CD4-positive, alpha-beta T cell (primary cell): ENCODE measurements at regions not wholly inside any gene's neighbourhood (a gene's known extent, or its start where the extent isn't known, plus 50 kb on each side); places are given as distances from the start of the nearest gene placed in this dataset.

Experiments
- ATAC-seq: fragments of 200-7000 bp; cut with Tn5 transposase; one replicate; pipeline ENCODE4 v1.10.0; 2022; ENCODE audit warnings: mild to moderate bottlenecking; ENCODE audit not compliant: poor library complexity
- CTCF ChIA-PET: fragments of 350-600 bp; sonication (Branson Sonifier 250); formaldehyde crosslinking; loops from one replicate; lab custom pipeline; 2021; ENCODE audit warnings: antibody characterized with exemption, inconsistent platforms; lab: Charles Lee
- POLR2A ChIA-PET: fragments of 350-600 bp; sonication (Branson Sonifier 250); formaldehyde crosslinking; loops from one replicate; lab custom pipeline; 2021; ENCODE audit warnings: antibody characterized with exemption, inconsistent platforms; lab: Charles Lee
- DNase-seq, 14 experiments: peaks; one replicate each; pipeline ENCODE4 v3.0.0-alpha.2; 2013 to 2020; ENCODE audit warnings: mixed read lengths in 2 of 14
- H3K27ac ChIP-seq, 2 donors: one replicate each; pipeline versions ENCODE4 v1.5.1 to v1.7.0; 2013; ENCODE audit warnings: low read length in 2 of 2, low read depth in 1 of 2, mild to moderate bottlenecking in 1 of 2
- H3K27me3 ChIP-seq, 2 experiments: 1 replicate in 1 of 2; 2 replicates in 1 of 2; pipeline versions ENCODE4 v1.6.1 to v1.7.0; 2013; ENCODE audit warnings: low read length in 2 of 2, control low read depth in 1 of 2, mild to moderate bottlenecking in 1 of 2, moderate library complexity in 1 of 2; ENCODE audit not compliant: insufficient read depth in 2 of 2, control insufficient read depth in 1 of 2
- H3K36me3 ChIP-seq: one replicate; pipeline ENCODE4 v1.6.1; 2013; ENCODE audit warnings: low read length, control low read depth; ENCODE audit not compliant: insufficient read depth
- H3K4me1 ChIP-seq: one replicate; pipeline ENCODE4 v1.6.1; 2013; ENCODE audit warnings: low read length, control low read depth; ENCODE audit not compliant: insufficient read depth
- H3K4me3 ChIP-seq: one replicate; pipeline ENCODE4 v1.5.1; 2013; ENCODE audit warnings: mild to moderate bottlenecking, low read length, moderate library complexity
- H3K9me3 ChIP-seq, 2 experiments: 1 replicate in 1 of 2; 2 replicates in 1 of 2; pipeline versions ENCODE4 v1.6.1 to v1.7.0; 2013; ENCODE audit warnings: low read length in 2 of 2, mild to moderate bottlenecking in 2 of 2, control low read depth in 1 of 2, moderate library complexity in 1 of 2; ENCODE audit not compliant: control insufficient read depth in 1 of 2, insufficient read depth in 1 of 2
- H3K27ac Mint-ChIP-seq: one replicate; pipeline ENCODE4 v1.8.0; 2020; ENCODE audit warnings: mixed read lengths
- H3K27me3 Mint-ChIP-seq: one replicate; pipeline ENCODE4 v1.8.0; 2021; ENCODE audit warnings: mixed read lengths
- H3K36me3 Mint-ChIP-seq: one replicate; pipeline ENCODE4 v1.8.0; 2021; ENCODE audit warnings: low read depth, mixed read lengths
- H3K4me1 Mint-ChIP-seq: one replicate; pipeline ENCODE4 v1.8.0; 2021; ENCODE audit warnings: low read depth, mixed read lengths
- H3K4me3 Mint-ChIP-seq: one replicate; pipeline ENCODE4 v1.8.0; 2020; ENCODE audit warnings: mild to moderate bottlenecking, mixed read lengths
- H3K9me3 Mint-ChIP-seq: one replicate; pipeline ENCODE4 v1.8.0; 2020; ENCODE audit warnings: mixed read lengths
- intact Hi-C, 2 experiments: fragments of 100-400 bp; cut with DNase I in 1 of 2; cut with micrococcal nuclease in 1 of 2; formaldehyde crosslinking; loops; one replicate each; pipeline versions ENCODE4 v1.15.1 to v1.9.0; 2023 to 2025; cut with DNase I, micrococcal nuclease
- TF ChIP-seq, protein P1 (sequence below): fragments of 200-600 bp; IDR thresholded peaks from one replicate; pipeline ENCODE4 v1.8.0; 2022; ENCODE audit warnings: antibody characterized with exemption, mild to moderate bottlenecking

GRCh38 chr5:164671640-164672039, 1166.2 kb downstream of the MAT2B start:
- intact Hi-C loops: no loop called here

GRCh38 chr5:164672205-164672604, 1166.8 kb downstream of the MAT2B start:
- Mint-ChIP-seq H3K4me3 (no peak overlapping the region), H3K4me1 (no peaks in the 10 kb centered on the region), H3K36me3 (no peaks in the 10 kb centered on the region), H3K27ac (no peak overlapping the region), H3K27me3 (no peaks in the 10 kb centered on the region), H3K9me3 (no peaks in the 10 kb centered on the region)
- ATAC-seq (no peak), DNase-seq (no peak)
- H3K36me3 ChIP-seq: no peaks in the 10 kb centered on the region
- no peaks in the 10 kb centered on the region for H3K27me3 ChIP-seq
- TF ChIP-seq, protein P1, sequence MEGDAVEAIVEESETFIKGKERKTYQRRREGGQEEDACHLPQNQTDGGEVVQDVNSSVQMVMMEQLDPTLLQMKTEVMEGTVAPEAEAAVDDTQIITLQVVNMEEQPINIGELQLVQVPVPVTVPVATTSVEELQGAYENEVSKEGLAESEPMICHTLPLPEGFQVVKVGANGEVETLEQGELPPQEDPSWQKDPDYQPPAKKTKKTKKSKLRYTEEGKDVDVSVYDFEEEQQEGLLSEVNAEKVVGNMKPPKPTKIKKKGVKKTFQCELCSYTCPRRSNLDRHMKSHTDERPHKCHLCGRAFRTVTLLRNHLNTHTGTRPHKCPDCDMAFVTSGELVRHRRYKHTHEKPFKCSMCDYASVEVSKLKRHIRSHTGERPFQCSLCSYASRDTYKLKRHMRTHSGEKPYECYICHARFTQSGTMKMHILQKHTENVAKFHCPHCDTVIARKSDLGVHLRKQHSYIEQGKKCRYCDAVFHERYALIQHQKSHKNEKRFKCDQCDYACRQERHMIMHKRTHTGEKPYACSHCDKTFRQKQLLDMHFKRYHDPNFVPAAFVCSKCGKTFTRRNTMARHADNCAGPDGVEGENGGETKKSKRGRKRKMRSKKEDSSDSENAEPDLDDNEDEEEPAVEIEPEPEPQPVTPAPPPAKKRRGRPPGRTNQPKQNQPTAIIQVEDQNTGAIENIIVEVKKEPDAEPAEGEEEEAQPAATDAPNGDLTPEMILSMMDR: no peak
- peaks cover 0 to 9% of the 10 kb centered on the region in 2 experiments for H3K9me3 ChIP-seq
- H3K4me1 ChIP-seq: no peaks in the 10 kb centered on the region
- intact Hi-C loops: no loop called here
- H3K4me3 ChIP-seq: no peak overlapping the region
- ChIA-PET CTCF (no interaction called here), POLR2A (no interaction called here)
- H3K27ac ChIP-seq: no peak overlapping the region

More at GRCh38 chr5:164671640-164672039, 1166.2 kb downstream of the MAT2B start:
- H3K4me1 Mint-ChIP-seq: no peaks in the 10 kb centered on the region
- peaks cover 0 to 9% of the 10 kb centered on the region in 2 experiments for H3K9me3 ChIP-seq
- H3K27me3 Mint-ChIP-seq: no peaks in the 10 kb centered on the region
- POLR2A ChIA-PET: no interaction called here
- no peak overlapping the region for H3K27ac ChIP-seq
- H3K4me3 ChIP-seq: no peak overlapping the region
- H3K36me3 ChIP-seq: no peaks in the 10 kb centered on the region
- no peaks in the 10 kb centered on the region for H3K4me1 ChIP-seq
- ATAC-seq: no peak
- TF ChIP-seq, protein P1: no peak
- H3K9me3 Mint-ChIP-seq: no peaks in the 10 kb centered on the region
- H3K27ac Mint-ChIP-seq: no peak overlapping the region
- H3K27me3 ChIP-seq: no peaks in the 10 kb centered on the region
- CTCF ChIA-PET: no interaction called here
- DNase-seq: no peak
- H3K36me3 Mint-ChIP-seq: no peaks in the 10 kb centered on the region
- H3K4me3 Mint-ChIP-seq: no peak overlapping the region

- ChIA-PET CTCF (no interaction called here), POLR2A (no interaction called here)
- intact Hi-C loops: no loop called here
- H3K27me3 ChIP-seq: no peaks in the 10 kb centered on the region
- H3K9me3 Mint-ChIP-seq: no peaks in the 10 kb centered on the region
- H3K27ac ChIP-seq: no peak overlapping the region
- H3K4me1 Mint-ChIP-seq: no peaks in the 10 kb centered on the region
- H3K27me3 Mint-ChIP-seq: no peaks in the 10 kb centered on the region
- TF ChIP-seq, protein P1: no peak
- no peak overlapping the region for H3K4me3 ChIP-seq
- H3K9me3 ChIP-seq: peaks cover 0 to 9% of the 10 kb centered on the region in 2 experiments
- no peak overlapping the region for H3K27ac Mint-ChIP-seq
- no peaks in the 10 kb centered on the region for H3K4me1 ChIP-seq
- no peaks in the 10 kb centered on the region for H3K36me3 Mint-ChIP-seq
- DNase-seq (no peak), ATAC-seq (no peak)
- H3K4me3 Mint-ChIP-seq: no peak overlapping the region
- no peaks in the 10 kb centered on the region for H3K36me3 ChIP-seq
Observed at GRCh38 chr5:164672931-164673694, 1167.7 kb downstream of the MAT2B start.
